GM13977 (cell line): ENCODE measurements at regions not wholly inside any gene's neighbourhood (a gene's known extent, or its start where the extent isn't known, plus 50 kb on each side); places are given as distances from the start of the nearest gene placed in this dataset.

ENCODE experiments used
- DNase-seq: peaks from one replicate; pipeline ENCODE4 v3.0.0; 2012; ENCODE audit warnings: low spot score
- CTCF ChIP-seq: IDR thresholded peaks from 2 replicates; pipeline ENCODE4 v1.5.1; 2012; ENCODE audit warnings: mild to moderate bottlenecking, control low read depth; ENCODE audit not compliant: insufficient read depth; ENCODE audit errors: extremely low read depth, missing control alignments
- in situ Hi-C: fragments of 300-500 bp; cut with MboI; formaldehyde crosslinking; loops from one replicate; pipeline ENCODE4 v1.12.0; 2022; ENCODE audit warnings: low sequenced_read_pairs, low pct_unique_long_range_greater_than_20kb, mixed read lengths, inconsistent platforms; ENCODE audit not compliant: unreplicated experiment

- in situ Hi-C loops: no loop called here
- no peak for DNase-seq
- TF ChIP-seq CTCF: no peak
Observed at GRCh38 chr2:128969374-128969773, 650.7 kb upstream of the HS6ST1 start.

GRCh38 chr2:128970332-128971116 is 651.9 kb upstream of the HS6ST1 start:
- no peak for TF ChIP-seq CTCF
- DNase-seq: no peak
- in situ Hi-C loops: no loop called here

- no peak for TF ChIP-seq CTCF
- in situ Hi-C loops: no loop called here
- no peak for DNase-seq
Observed at GRCh38 chr2:128973566-128973965, 654.9 kb upstream of the HS6ST1 start.

- no peak for DNase-seq
- in situ Hi-C loops: no loop called here
- no peak for TF ChIP-seq CTCF
Observed at GRCh38 chr2:128978212-128978611, 659.5 kb upstream of the HS6ST1 start.

GRCh38 chr2:128979182-128979581 is 660.5 kb upstream of the HS6ST1 start:
- in situ Hi-C loops: no loop called here
- TF ChIP-seq CTCF: no peak
- no peak for DNase-seq

- in situ Hi-C loops: no loop called here
- TF ChIP-seq CTCF: no peak
Observed at GRCh38 chr2:128980475-128980874, 661.8 kb upstream of the HS6ST1 start.

More at GRCh38 chr2:128980475-128980874, 661.8 kb upstream of the HS6ST1 start:
- no peak for DNase-seq
